Vagina (tissue), 2 donors: ENCODE measurements at regions not wholly inside any gene's neighbourhood (a gene's known extent, or its start where the extent isn't known, plus 50 kb on each side); places are given as distances from the start of the nearest gene placed in this dataset.

Experiments used
- DNase-seq, 2 donors: peaks; one replicate each; pipeline ENCODE4 v3.0.0-alpha.2; 2017; ENCODE audit errors: extremely low spot score in 2 of 2
- H3K27ac ChIP-seq: fragments of 200-600 bp; sonication (generic); one replicate; pipeline ENCODE4 v1.5.1; 2019
- H3K27me3 ChIP-seq: fragments of 200-600 bp; sonication (generic); one replicate; pipeline ENCODE4 v1.5.1; 2019
- H3K36me3 ChIP-seq, 2 donors: fragments of 200-600 bp; sonication (generic); one replicate each; pipeline ENCODE4 v1.5.1; 2017 to 2019
- H3K4me1 ChIP-seq: fragments of 200-600 bp; sonication (generic); one replicate; pipeline ENCODE4 v1.5.1; 2019
- H3K4me3 ChIP-seq, 2 donors: fragments of 200-600 bp; sonication (generic); 1 replicate in 1 of 2; 2 replicates in 1 of 2; pipeline ENCODE4 v1.5.1; 2016 to 2019
- H3K9me3 ChIP-seq: fragments of 200-600 bp; sonication (generic); one replicate; pipeline ENCODE4 v1.5.1; 2019
- CTCF ChIP-seq, 3 experiments: fragments of 450-650 bp in 2 of 3; fragments of 200-600 bp in 1 of 3; sonication (generic) in 1 of 3; IDR thresholded peaks; one replicate each; pipeline ENCODE4 v1.5.1; 2017 to 2019; ENCODE audit warnings: antibody characterized with exemption in 3 of 3, mild to moderate bottlenecking in 2 of 3, moderate library complexity in 2 of 3
- POLR2A ChIP-seq, 2 donors: fragments of 450-650 bp; IDR thresholded peaks; one replicate each; pipeline ENCODE4 v1.6.1; 2017; ENCODE audit warnings: antibody characterized with exemption in 2 of 2, mild to moderate bottlenecking in 2 of 2, moderate library complexity in 2 of 2
- POLR2AphosphoS5 ChIP-seq, 2 donors: sonication (generic); formaldehyde crosslinking; IDR thresholded peaks; one replicate each; pipeline ENCODE4 v1.9.0; 2017; ENCODE audit warnings: antibody characterized with exemption in 2 of 2, mild to moderate bottlenecking in 2 of 2, low read depth in 1 of 2; ENCODE audit not compliant: insufficient read depth in 1 of 2
- intact Hi-C: fragments of 100-400 bp; cut with DNase I; formaldehyde crosslinking; loops from one replicate; pipeline ENCODE4 v1.15.1; 2023

- Histone ChIP-seq H3K27me3 (no peaks in the 10 kb centered on the region), H3K9me3 (no peaks in the 10 kb centered on the region), H3K27ac (peak overlapping the region; percentile 75), H3K36me3 (no peaks in the 10 kb centered on the region), H3K4me1 (peaks cover 42% of the 10 kb centered on the region), H3K4me3 (no peak overlapping the region)
- intact Hi-C loops, result no loop called here
- no peak for DNase-seq
- no peak for TF ChIP-seq POLR2A (IDR thresholded peaks at IDR 0.05)
- no peak for TF ChIP-seq CTCF (IDR thresholded peaks at IDR 0.05)
- no peak for TF ChIP-seq POLR2AphosphoS5 (IDR thresholded peaks at IDR 0.05; ENCODE audit: insufficient read depth in 1 of 2, low read depth in 1 of 2)
Measured at GRCh38 chr2:217436386-217436785, 566.4 kb downstream of the TNS1 start.

- Histone ChIP-seq H3K4me1 (peaks cover 53% of the 10 kb centered on the region), H3K36me3 (no peaks in the 10 kb centered on the region), H3K4me3 (no peak overlapping the region), H3K9me3 (no peaks in the 10 kb centered on the region), H3K27me3 (no peaks in the 10 kb centered on the region), H3K27ac (peak overlapping the region; percentile 75)
- TF ChIP-seq POLR2AphosphoS5 (IDR thresholded peaks at IDR 0.05; ENCODE audit: insufficient read depth in 1 of 2, low read depth in 1 of 2) (peak in 1 of 2 donors; percentile 49), POLR2A (IDR thresholded peaks at IDR 0.05) (no peak)
- intact Hi-C loops, result no loop called here
- peak in 1 of 2 donors; percentile 95 for DNase-seq
Measured at GRCh38 chr2:217434180-217434975, 568.4 kb downstream of the TNS1 start.

GRCh38 chr2:217433522-217433921 lies 569.3 kb downstream of the TNS1 start:
- H3K4me3 ChIP-seq, result peak overlapping the region in 1 of 2 donors; percentile 8
- intact Hi-C loops, result no loop called here
- peak overlapping the region; percentile 75 for H3K27ac ChIP-seq
- DNase-seq, result no peak
- H3K27me3 ChIP-seq, result no peaks in the 10 kb centered on the region
- H3K9me3 ChIP-seq, result no peaks in the 10 kb centered on the region
- peaks cover 61% of the 10 kb centered on the region for H3K4me1 ChIP-seq
- no peaks in the 10 kb centered on the region for H3K36me3 ChIP-seq
- TF ChIP-seq CTCF (IDR thresholded peaks at IDR 0.05) (no peak), POLR2A (IDR thresholded peaks at IDR 0.05) (no peak), POLR2AphosphoS5 (IDR thresholded peaks at IDR 0.05; ENCODE audit: insufficient read depth in 1 of 2, low read depth in 1 of 2) (no peak)

GRCh38 chr2:217431577-217432269 lies 571.1 kb downstream of the TNS1 start:
- intact Hi-C loops, result no loop called here
- Histone ChIP-seq H3K36me3 (no peaks in the 10 kb centered on the region), H3K27me3 (no peaks in the 10 kb centered on the region), H3K4me1 (peaks cover 45% of the 10 kb centered on the region), H3K9me3 (no peaks in the 10 kb centered on the region), H3K27ac (no peak overlapping the region), H3K4me3 (no peak overlapping the region)
- TF ChIP-seq CTCF (IDR thresholded peaks at IDR 0.05) (no peak), POLR2A (IDR thresholded peaks at IDR 0.05) (no peak), POLR2AphosphoS5 (IDR thresholded peaks at IDR 0.05; ENCODE audit: insufficient read depth in 1 of 2, low read depth in 1 of 2) (no peak)
- DNase-seq, result no peak

- H3K9me3 ChIP-seq, result no peaks in the 10 kb centered on the region
- peaks cover 38% of the 10 kb centered on the region for H3K4me1 ChIP-seq
- H3K36me3 ChIP-seq, result no peaks in the 10 kb centered on the region
- no peak for DNase-seq
- peak overlapping the region; percentile 71 for H3K27ac ChIP-seq
- intact Hi-C loops, result no loop called here
- H3K4me3 ChIP-seq, result no peak overlapping the region
- TF ChIP-seq CTCF (IDR thresholded peaks at IDR 0.05), result no peak
- TF ChIP-seq POLR2A (IDR thresholded peaks at IDR 0.05), result no peak
- TF ChIP-seq POLR2AphosphoS5 (IDR thresholded peaks at IDR 0.05; ENCODE audit: insufficient read depth in 1 of 2, low read depth in 1 of 2), result no peak
- no peaks in the 10 kb centered on the region for H3K27me3 ChIP-seq
Measured at GRCh38 chr2:217430916-217431576, 571.2 kb upstream of the TNP1 start.
